ENCODE measurements at regions not wholly inside any gene's neighbourhood (a gene's known extent, or its start where the extent isn't known, plus 50 kb on each side); places are given as distances from the start of the nearest gene placed in this dataset.
"Not testable (repeated sequence)": the region's sequence is repeated elsewhere in the genome, so short reads cannot be mapped to it uniquely, and the experiment has no call there.

DNA sequence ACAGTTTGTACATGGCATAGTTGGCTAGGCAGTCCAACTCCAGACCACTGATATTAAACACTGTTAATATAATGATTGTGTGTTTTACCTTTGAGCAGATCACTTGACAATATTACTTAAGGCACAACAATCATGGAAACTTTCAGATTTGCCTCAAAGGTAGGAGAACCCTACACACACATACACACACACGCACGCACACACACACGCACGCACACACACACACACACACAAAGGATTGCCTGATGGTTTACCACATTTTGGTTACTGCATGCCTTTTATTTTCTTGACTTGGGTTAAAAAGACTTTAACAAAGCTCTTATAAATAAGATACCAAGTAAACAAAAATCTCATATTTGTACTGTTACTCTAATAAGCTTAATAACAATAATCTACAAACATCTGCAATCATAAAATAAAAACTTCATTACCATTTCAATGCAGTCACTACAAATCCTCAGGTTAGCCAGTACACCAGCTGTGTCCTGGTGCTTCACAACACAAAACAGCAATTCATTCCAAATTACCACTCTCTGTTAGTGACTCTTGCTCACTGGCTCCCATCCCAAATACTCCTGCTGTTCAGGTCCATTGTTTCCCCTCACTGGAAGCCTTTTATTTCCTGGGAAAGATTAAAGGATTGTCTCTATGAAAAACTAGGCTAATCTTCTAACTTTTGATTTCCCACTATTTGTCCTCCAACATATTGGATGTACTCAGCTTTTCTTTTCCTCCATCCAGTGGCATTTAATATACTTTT lies 175.2 kb upstream of the ATP2B1 start:
- DNase-seq (ENCODE audit: low spot score): peak; percentile 9

- DNase-seq (ENCODE audit: low spot score): no peak
Observed at GRCh38 chr12:89882792-89883191, 174.2 kb upstream of the ATP2B1 start.

- DNase-seq (ENCODE audit: low spot score): no peak
Observed at GRCh38 chr12:89882050-89882449, 173.4 kb upstream of the ATP2B1 start.

- no peak for DNase-seq (ENCODE audit: low spot score)
Observed at GRCh38 chr12:89880690-89881350, 172.2 kb upstream of the ATP2B1 start.

GRCh38 chr12:89879766-89880165 lies 171.1 kb upstream of the ATP2B1 start:
- no peak for DNase-seq (ENCODE audit: low spot score)

DNA sequence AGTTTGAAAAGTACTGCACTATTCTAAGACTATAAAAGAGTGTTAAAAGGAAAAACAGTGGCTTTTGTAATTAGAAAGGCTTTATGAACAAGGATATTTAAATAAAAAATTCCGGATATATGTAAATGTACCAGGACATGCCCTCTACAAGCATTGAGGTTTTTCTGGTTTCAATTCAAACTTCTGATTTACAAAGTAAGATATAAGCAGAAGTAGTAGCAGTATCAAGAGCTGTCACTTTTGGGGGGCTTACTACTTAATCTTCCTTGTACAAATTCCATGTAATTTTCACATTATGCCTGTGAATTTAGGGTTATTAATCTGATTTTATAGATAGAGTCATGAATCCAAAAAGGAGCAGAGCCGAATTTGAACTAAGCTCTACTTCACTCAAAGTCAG lies 170.3 kb upstream of the ATP2B1 start:
- DNase-seq (ENCODE audit: low spot score): no peak

- DNase-seq (ENCODE audit: low spot score): no peak
Observed at GRCh38 chr12:89878327-89878726, 169.7 kb upstream of the ATP2B1 start.

DNA sequence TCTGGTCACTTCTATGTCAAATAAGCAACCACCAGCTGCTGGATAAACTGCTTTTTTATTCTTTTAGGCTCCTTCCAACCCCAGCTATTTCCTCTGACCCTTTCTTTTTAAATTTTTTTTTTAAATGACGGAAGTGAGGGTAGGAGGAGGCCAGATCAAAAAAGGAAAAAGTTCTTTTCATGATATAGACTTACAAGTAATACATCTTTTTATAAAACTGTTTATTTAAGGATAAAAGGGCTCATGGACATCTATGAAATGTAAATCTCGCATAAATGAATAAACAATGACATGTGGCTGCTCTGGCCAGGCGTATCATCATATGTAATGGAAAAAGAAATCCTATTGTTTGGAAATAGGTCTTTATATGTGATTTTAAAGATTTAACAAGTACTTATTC lies 169.0 kb upstream of the ATP2B1 start:
- DNase-seq (ENCODE audit: low spot score): no peak

DNA sequence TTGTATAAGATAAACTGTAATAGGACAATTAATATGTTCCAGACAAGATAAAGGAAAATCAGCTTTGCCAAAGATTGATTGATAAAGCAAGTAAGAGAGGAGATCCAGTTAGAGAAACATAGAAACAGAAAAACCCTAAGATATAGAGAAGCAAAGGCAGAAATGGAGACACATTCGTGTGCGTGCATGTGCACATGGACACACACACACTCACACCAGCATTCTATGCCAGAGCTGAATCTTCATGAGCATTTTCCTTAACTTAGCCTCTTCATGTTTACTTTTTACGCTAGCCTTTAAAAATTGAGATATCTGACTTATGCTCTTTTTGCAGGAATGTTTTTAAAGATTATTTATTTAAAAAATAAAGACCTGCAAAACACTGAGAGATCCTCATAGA lies 168.5 kb upstream of the ATP2B1 start:
- no peak for DNase-seq (ENCODE audit: low spot score)

- no peak for DNase-seq (ENCODE audit: low spot score)
Observed at GRCh38 chr12:89875809-89876208, 167.2 kb upstream of the ATP2B1 start.

DNA sequence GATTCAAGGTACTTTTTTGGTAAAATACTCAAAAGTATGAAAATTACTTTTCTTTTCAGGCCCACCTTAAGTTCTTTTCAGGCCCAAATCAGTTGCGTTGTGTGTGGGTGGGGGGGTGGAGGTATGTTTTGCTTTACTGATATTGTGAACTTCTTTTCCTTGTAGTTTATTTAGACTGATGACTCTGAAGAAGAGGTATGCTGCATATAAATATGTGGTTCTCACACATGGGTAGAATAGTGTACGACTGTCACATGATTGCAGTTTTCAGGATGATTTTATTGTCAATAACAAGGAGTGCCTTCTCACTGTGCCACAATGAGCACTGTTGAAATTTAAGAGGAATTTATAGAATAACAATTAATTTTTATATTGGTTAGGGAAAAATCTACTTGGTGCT lies 166.6 kb upstream of the ATP2B1 start:
- no peak for DNase-seq (ENCODE audit: low spot score)

GRCh38 chr12:89874146-89874545 lies 165.5 kb upstream of the ATP2B1 start:
- DNase-seq (ENCODE audit: low spot score): no peak

GRCh38 chr12:89873745-89874144 lies 165.1 kb upstream of the ATP2B1 start:
- no peak for DNase-seq (ENCODE audit: low spot score)

GRCh38 chr12:89872922-89873630 lies 164.4 kb upstream of the ATP2B1 start:
- no peak for DNase-seq (ENCODE audit: low spot score)

- DNase-seq (ENCODE audit: low spot score): no peak
Observed at GRCh38 chr12:89870413-89871184, 162.0 kb upstream of the ATP2B1 start.

GRCh38 chr12:89867611-89868010 lies 159.0 kb upstream of the ATP2B1 start:
- DNase-seq (ENCODE audit: low spot score): not testable (repeated sequence)

GRCh38 chr12:89864411-89864810 lies 155.8 kb upstream of the ATP2B1 start:
- no peak for DNase-seq (ENCODE audit: low spot score)

DNA sequence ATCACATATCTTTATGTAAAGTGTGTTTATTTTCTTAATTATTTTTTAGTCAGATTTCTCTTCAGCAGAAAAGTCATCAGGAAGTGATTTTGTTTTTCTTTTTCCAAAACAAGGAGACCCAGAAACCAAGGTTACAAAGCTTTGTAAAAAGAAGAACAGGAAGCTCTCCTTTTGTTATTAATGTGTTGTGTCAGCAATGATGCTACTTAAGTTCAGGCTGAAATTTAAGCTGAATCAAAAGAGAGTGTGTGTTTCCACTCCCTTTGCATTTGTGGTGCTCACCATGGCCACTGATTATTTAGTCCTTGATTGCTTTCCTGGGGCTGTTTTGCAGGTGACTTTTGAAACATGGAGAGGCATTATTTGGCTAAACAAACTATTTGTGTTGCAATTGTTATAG lies 155.3 kb upstream of the ATP2B1 start:
- DNase-seq (ENCODE audit: low spot score): no peak

DNA sequence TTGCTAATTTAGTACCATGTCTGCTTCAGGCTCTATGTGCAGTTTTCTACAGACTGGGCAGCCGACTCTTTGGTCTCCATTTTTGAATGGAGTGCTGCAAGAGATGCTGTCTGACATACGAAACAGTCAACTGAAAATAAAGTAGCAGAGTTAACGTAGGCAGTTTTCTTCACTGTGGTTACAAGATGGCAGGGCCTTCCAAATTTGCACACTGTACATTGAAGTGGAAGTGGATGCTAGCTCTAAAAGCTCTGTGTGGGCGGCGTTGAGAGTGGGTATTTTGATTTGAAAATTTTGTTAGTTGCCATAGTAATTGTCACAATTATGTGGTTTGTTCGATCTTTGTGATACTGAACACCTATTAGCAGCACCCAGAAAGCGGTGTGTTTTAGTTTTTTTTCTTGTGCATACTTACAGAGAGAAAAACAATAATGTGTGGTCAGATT lies 154.9 kb upstream of the ATP2B1 start:
- no peak for DNase-seq (ENCODE audit: low spot score)

GRCh38 chr12:89862511-89863445 lies 154.1 kb upstream of the ATP2B1 start:
- DNase-seq (ENCODE audit: low spot score): no peak

- DNase-seq (ENCODE audit: low spot score): peak; percentile 16
Observed at GRCh38 chr12:89861086-89861485, 152.4 kb upstream of the ATP2B1 start.
